ENCODE measurements at regions not wholly inside any gene's neighbourhood (a gene's known extent, or its start where the extent isn't known, plus 50 kb on each side); places are given as distances from the start of the nearest gene placed in this dataset.
"Not testable (repeated sequence)": the region's sequence is repeated elsewhere in the genome, so short reads cannot be mapped to it uniquely, and the experiment has no call there.

DNA sequence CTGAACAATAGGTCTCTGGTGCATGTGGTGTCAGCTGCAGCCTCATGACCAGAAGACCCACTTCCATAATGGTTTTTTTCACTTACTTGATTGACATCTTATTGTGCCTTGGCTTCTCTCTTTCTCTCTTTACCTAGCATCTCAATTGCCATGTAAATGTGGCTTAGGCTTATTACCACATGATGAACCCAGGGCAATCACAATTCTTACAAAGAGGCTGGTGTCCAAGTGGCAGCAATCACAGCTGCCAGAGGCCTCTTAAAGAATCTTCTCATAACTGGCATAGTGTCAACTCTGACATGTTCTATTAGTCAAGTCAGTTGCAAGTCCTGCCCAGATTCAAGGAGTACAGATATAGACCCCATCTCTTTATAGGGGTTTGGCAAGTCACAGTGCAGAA lies 1224.8 kb downstream of the SUCLG1 start:
- DNase-seq (ENCODE audit: low spot score in 2 of 2), result no peak
- Mint-ChIP-seq H3K4me1 (no peaks in the 10 kb centered on the region), H3K27ac (ENCODE audit: low read depth) (no peak overlapping the region), H3K4me3 (no peak overlapping the region), H3K36me3 (ENCODE audit: insufficient read depth) (no peaks in the 10 kb centered on the region), H3K9me3 (peaks cover 24% of the 10 kb centered on the region), H3K27me3 (no peaks in the 10 kb centered on the region)
- ATAC-seq (replicated peaks; ENCODE audit: extremely low read depth, poor library complexity, severe bottlenecking), result no peak

DNA sequence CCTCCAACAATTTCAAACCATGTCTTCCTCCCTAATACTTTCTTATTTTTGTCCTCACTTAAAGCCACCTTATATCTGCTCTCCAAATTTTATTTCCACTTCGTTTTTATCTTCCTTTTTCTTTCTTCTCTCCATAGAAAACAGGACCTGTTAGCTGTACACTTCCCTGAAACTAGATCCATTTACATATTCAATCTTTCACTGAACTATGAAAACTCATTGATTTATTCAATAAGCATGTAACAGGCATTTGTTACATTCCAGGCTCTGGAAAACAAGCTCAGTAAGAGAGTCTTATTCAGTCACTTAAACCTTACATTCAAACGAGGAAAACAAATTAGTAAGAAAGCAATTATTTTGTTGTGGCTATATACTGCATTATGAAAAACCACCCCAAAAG lies 1225.3 kb downstream of the SUCLG1 start:
- H3K9me3 Mint-ChIP-seq, result peaks cover 24% of the 10 kb centered on the region
- H3K27me3 Mint-ChIP-seq, result no peaks in the 10 kb centered on the region
- no peaks in the 10 kb centered on the region for H3K4me1 Mint-ChIP-seq

DNA sequence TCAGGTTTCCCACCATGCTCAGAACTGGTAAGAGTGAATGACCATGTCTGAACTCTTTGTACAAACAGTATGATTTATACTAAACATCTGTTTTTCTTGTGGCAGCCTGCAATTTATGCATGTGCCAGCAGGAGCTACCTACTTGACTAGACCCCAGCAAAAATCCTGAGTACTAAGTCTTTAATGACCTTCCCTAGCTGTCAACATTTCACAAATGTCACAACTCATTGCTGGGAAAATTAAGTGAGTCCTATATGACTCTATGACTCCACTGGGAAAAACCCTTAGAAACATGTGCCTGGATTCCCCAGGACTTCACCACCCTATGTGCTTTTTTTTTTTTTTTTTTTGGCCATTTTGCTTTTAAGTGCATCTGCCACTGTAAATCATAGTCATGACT lies 1225.8 kb downstream of the SUCLG1 start:
- H3K27me3 Mint-ChIP-seq, result no peaks in the 10 kb centered on the region

More for the DNA sequence above, 1225.3 kb downstream of the SUCLG1 start:
- Mint-ChIP-seq H3K4me3 (no peak overlapping the region), H3K36me3 (ENCODE audit: insufficient read depth) (no peaks in the 10 kb centered on the region), H3K27ac (ENCODE audit: low read depth) (no peak overlapping the region)
- ATAC-seq (replicated peaks; ENCODE audit: extremely low read depth, poor library complexity, severe bottlenecking), result no peak
- no peak for DNase-seq (ENCODE audit: low spot score in 2 of 2)

DNA sequence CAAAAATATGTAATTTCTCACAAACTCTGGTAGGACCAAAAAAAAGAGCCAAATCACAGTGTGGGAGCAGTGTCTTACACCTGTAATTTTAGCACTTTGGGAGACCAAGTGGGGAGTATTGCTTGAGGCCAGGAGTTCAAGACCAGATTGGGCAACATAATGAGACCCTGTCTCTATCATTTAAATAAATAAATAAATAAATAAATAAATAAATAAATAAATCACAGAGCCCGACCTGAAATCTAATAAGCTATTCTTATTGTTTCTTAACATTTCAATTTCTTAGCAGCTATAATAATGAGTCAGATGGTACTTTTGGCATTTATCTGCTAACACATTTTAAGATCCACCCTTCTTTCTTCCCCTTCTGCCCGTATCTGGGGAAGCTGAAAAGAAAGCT lies 1229.6 kb downstream of the SUCLG1 start:
- Mint-ChIP-seq H3K4me1 (no peaks in the 10 kb centered on the region), H3K27me3 (no peaks in the 10 kb centered on the region), H3K9me3 (peaks cover 19% of the 10 kb centered on the region), H3K27ac (ENCODE audit: low read depth) (no peak overlapping the region), H3K36me3 (ENCODE audit: insufficient read depth) (no peaks in the 10 kb centered on the region), H3K4me3 (no peak overlapping the region)
- ATAC-seq (replicated peaks; ENCODE audit: extremely low read depth, poor library complexity, severe bottlenecking), result no peak
- no peak for DNase-seq (ENCODE audit: low spot score in 2 of 2)

More for the DNA sequence above, 1225.8 kb downstream of the SUCLG1 start:
- Mint-ChIP-seq H3K36me3 (ENCODE audit: insufficient read depth) (no peaks in the 10 kb centered on the region), H3K4me3 (no peak overlapping the region), H3K4me1 (no peaks in the 10 kb centered on the region), H3K9me3 (peaks cover 24% of the 10 kb centered on the region), H3K27ac (ENCODE audit: low read depth) (no peak overlapping the region)
- DNase-seq (ENCODE audit: low spot score in 2 of 2) (no peak), ATAC-seq (replicated peaks; ENCODE audit: extremely low read depth, poor library complexity, severe bottlenecking) (no peak)

DNA sequence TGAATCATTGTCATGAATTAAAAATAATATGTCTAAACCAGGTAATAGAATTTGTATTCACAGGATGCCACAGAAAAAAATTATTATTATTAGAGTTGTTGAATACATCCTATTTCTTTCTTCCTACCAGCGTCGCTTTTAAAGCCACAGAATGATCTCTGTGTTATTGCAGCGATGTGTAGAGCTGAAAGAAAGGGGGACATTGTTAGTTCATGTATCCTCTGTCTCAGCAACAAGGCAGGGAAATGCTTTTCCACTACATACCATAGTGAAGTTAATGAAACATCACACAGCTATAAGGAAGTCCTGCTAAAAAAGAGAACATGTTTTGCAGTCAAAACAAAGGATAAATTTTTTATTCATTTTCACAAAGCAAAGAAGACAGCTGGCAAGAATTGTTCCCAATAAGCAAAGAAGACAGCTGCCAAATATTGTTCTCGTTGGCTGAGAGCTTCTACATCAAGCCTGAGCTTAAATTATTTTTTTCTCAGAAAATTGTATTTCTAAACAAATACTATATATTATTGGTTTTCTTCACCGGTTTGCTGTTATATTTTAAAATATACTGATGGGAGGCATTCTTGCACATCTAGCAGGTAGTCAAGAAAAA lies 1234.4 kb downstream of the SUCLG1 start:
- no peak for ATAC-seq (replicated peaks; ENCODE audit: extremely low read depth, poor library complexity, severe bottlenecking)

DNA sequence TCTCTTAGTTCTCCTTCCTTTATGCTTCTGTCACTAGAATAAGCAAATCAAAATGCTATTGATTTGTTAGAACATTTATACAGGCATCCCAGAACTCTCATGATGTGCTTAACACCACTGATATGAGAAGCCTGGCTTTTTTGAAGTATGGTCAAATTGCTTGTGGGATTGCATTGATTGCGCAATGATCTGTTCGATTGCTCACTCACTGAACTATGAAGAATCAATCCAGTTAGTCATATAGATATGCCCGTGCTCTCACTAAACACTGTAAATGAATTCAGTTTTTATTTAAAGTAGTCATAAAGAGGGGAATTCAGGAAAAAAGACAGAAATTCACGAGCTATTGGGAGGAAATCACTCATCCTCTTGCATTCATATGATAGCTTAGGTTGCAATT lies 1237.8 kb downstream of the SUCLG1 start:
- no peak overlapping the region for H3K27ac Mint-ChIP-seq (ENCODE audit: low read depth)
- H3K4me1 Mint-ChIP-seq, result no peaks in the 10 kb centered on the region

More for the DNA sequence above, 1234.4 kb downstream of the SUCLG1 start:
- H3K27me3 Mint-ChIP-seq, result no peaks in the 10 kb centered on the region
- no peak overlapping the region for H3K4me3 Mint-ChIP-seq
- H3K36me3 Mint-ChIP-seq (ENCODE audit: insufficient read depth), result no peaks in the 10 kb centered on the region
- H3K4me1 Mint-ChIP-seq, result no peaks in the 10 kb centered on the region
- no peak overlapping the region for H3K27ac Mint-ChIP-seq (ENCODE audit: low read depth)
- DNase-seq (ENCODE audit: low spot score in 2 of 2), result no peak
- peaks cover 16% of the 10 kb centered on the region for H3K9me3 Mint-ChIP-seq

DNA sequence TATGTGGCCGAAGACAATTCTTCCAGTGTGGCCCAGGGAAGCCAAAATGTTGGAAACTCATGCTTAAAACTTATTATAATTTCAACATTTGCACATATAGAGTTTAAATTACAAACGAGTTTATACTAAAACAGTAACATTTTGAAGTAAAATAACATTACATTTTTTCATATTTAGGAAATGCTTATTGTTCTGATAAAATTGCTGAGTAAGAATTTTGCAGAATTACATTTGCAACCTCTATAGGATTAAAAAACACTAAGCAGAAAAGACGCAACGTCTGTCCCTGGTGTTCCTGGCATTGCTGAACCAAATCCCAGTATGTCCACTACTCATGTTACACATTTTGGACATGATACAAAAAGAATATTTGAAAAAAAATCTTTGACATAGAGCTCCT lies 1241.2 kb downstream of the SUCLG1 start:
- Mint-ChIP-seq H3K36me3 (ENCODE audit: insufficient read depth) (no peaks in the 10 kb centered on the region), H3K27me3 (no peaks in the 10 kb centered on the region), H3K27ac (ENCODE audit: low read depth) (no peak overlapping the region), H3K9me3 (peaks cover 18% of the 10 kb centered on the region), H3K4me1 (no peaks in the 10 kb centered on the region), H3K4me3 (no peak overlapping the region)
- ATAC-seq (replicated peaks; ENCODE audit: extremely low read depth, poor library complexity, severe bottlenecking), result no peak
- no peak for DNase-seq (ENCODE audit: low spot score in 2 of 2)

More for the DNA sequence above, 1237.8 kb downstream of the SUCLG1 start:
- ATAC-seq (replicated peaks; ENCODE audit: extremely low read depth, poor library complexity, severe bottlenecking) (no peak), DNase-seq (ENCODE audit: low spot score in 2 of 2) (no peak)
- H3K36me3 Mint-ChIP-seq (ENCODE audit: insufficient read depth), result no peaks in the 10 kb centered on the region
- H3K4me3 Mint-ChIP-seq, result no peak overlapping the region
- no peaks in the 10 kb centered on the region for H3K27me3 Mint-ChIP-seq
- peaks cover 11% of the 10 kb centered on the region for H3K9me3 Mint-ChIP-seq

DNA sequence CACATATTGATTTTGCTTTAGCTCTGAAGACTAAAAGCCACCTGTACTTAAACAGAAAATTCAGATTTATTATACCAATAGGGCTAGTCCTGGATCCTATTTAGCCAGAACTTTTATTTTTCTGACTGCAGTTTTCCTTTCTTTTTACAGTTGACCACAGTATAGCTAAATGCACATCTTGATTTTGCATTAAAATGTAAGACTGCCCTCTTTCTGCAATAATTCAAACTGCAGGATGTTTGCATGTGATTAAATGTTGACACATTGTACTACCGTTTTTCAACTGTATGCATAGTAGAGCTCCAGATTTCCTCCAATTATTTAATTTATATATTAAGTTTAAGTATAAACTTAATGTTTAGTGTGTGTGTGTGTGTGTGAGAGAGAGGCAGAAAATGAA lies 1262.9 kb downstream of the SUCLG1 start:
- no peaks in the 10 kb centered on the region for H3K27me3 Mint-ChIP-seq
- H3K9me3 Mint-ChIP-seq, result peaks cover 6% of the 10 kb centered on the region
- ATAC-seq (replicated peaks; ENCODE audit: extremely low read depth, poor library complexity, severe bottlenecking) (no peak), DNase-seq (ENCODE audit: low spot score in 2 of 2) (no peak)
- no peaks in the 10 kb centered on the region for H3K36me3 Mint-ChIP-seq (ENCODE audit: insufficient read depth)
- H3K4me3 Mint-ChIP-seq, result no peak overlapping the region
- H3K4me1 Mint-ChIP-seq, result no peaks in the 10 kb centered on the region
- H3K27ac Mint-ChIP-seq (ENCODE audit: low read depth), result no peak overlapping the region

DNA sequence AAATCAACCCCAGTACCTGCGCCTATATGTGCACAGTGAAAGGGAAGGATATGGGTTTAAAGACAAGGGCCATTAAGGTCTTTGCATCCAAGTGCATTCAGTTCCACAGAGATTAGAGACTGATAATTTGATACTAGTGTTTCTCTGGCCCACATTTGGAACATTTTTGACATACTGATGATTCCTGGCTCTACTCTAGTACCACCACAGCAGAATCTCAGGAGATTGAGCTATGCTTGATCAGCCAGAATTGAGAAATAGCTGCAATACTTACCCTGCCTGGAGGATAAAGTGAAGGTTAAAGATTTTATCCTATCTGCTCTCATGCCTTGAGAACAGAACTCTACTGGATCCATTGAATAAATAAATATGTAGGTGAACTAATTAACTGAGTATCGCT lies 1267.8 kb downstream of the SUCLG1 start:
- Mint-ChIP-seq H3K27ac (ENCODE audit: low read depth) (no peak overlapping the region), H3K4me3 (no peak overlapping the region), H3K4me1 (no peaks in the 10 kb centered on the region), H3K9me3 (peaks cover 11% of the 10 kb centered on the region), H3K27me3 (no peaks in the 10 kb centered on the region), H3K36me3 (ENCODE audit: insufficient read depth) (no peaks in the 10 kb centered on the region)
- DNase-seq (ENCODE audit: low spot score in 2 of 2) (no peak), ATAC-seq (replicated peaks; ENCODE audit: extremely low read depth, poor library complexity, severe bottlenecking) (no peak)

DNA sequence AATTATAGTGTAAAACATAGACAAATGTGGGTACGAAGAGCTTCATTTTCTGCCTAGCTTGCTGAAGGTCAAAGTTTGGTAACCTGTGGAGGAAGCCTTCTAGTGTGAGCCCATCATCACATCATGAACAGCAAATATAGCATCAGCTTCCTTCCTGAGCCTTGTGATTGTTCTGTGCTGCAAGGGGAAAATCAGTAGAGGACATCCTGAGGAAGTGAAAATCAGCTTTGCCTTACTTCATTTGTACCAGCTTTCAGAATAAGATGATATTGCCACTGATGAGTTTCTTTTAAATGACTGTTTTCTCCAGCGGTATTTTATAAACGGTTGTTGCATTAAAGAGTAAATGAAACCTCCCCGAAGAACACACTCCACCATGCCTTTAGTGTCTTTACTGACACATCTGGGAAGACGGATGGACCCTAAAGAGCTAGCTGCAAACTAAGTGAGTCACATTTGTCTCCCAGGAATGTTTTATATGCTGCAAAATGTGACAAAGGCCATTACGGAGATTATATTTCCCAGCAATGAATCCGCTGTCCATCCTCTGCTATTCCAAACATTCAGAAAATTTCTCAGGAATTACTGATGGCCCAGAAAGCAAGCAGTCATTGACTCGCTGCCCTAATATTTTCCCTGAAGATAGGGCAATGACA lies 1272.8 kb downstream of the SUCLG1 start:
- Mint-ChIP-seq H3K27ac (ENCODE audit: low read depth) (no peak overlapping the region), H3K36me3 (ENCODE audit: insufficient read depth) (no peaks in the 10 kb centered on the region), H3K27me3 (no peaks in the 10 kb centered on the region), H3K4me1 (no peaks in the 10 kb centered on the region), H3K9me3 (peaks cover 12% of the 10 kb centered on the region), H3K4me3 (no peak overlapping the region)
- ATAC-seq (replicated peaks; ENCODE audit: extremely low read depth, poor library complexity, severe bottlenecking) (no peak), DNase-seq (ENCODE audit: low spot score in 2 of 2) (no peak)

DNA sequence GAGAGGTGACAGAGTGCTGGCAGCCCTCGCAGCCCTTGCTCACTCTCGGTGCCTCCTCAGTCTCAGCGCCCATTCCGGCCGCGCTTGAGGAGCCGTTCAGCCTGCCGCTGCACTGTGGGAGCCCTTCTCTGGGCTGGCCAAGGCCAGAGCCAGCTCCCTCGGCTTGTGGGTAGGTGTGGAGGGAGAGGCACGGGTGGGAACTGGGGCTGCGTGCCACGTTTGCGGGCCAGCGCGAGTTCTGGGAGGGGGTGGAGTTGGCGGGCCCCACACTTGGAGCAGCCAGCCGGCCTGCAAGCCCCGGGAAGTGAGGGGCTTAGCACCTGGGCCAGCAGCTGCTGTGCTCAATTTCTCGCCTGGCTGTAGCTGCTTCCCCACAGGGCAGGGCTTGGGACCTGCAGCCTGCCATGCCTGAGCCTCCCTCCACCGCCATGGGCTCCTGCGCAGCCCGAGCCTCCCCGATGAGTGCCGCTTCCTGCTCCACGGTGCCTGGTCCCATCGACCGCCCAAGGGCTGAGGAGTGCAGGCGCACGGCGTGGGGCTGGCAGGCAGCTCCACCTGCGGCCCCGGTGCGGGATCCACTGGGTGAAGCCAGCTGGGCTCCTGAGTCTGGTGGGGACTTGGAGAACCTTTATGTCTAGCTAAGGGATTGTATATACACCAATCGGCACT lies 1278.1 kb downstream of the SUCLG1 start:
- not testable (repeated sequence) for H3K9me3 Mint-ChIP-seq; H3K4me3 Mint-ChIP-seq; H3K4me1 Mint-ChIP-seq; ATAC-seq (replicated peaks; ENCODE audit: extremely low read depth, poor library complexity, severe bottlenecking); H3K27ac Mint-ChIP-seq (ENCODE audit: low read depth); DNase-seq (ENCODE audit: low spot score in 2 of 2); H3K36me3 Mint-ChIP-seq (ENCODE audit: insufficient read depth); H3K27me3 Mint-ChIP-seq

DNA sequence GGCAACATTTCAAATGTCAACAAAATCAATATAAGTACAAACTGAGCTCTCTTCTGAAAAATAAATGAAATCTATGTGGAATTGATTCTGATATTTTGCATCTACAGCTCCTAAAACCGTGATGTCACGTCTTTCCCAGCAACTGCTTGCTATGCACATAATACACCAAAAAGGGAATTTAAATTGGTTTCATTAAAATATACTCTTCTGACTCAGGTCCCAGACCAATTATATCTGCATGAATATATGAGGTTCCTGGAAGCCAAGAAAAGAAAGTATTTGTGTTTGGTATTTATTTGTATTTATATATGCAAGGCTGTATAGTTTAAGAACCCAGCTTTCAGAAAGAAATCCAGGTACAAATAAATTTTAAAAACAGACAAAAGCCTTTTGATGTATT lies 1282.5 kb downstream of the SUCLG1 start:
- ATAC-seq (replicated peaks; ENCODE audit: extremely low read depth, poor library complexity, severe bottlenecking), result no peak
- no peak overlapping the region for H3K4me3 Mint-ChIP-seq
- DNase-seq (ENCODE audit: low spot score in 2 of 2), result no peak
- H3K36me3 Mint-ChIP-seq (ENCODE audit: insufficient read depth), result no peaks in the 10 kb centered on the region
- no peaks in the 10 kb centered on the region for H3K4me1 Mint-ChIP-seq
- no peak overlapping the region for H3K27ac Mint-ChIP-seq (ENCODE audit: low read depth)
- H3K9me3 Mint-ChIP-seq, result peaks cover 4% of the 10 kb centered on the region
- no peaks in the 10 kb centered on the region for H3K27me3 Mint-ChIP-seq

DNA sequence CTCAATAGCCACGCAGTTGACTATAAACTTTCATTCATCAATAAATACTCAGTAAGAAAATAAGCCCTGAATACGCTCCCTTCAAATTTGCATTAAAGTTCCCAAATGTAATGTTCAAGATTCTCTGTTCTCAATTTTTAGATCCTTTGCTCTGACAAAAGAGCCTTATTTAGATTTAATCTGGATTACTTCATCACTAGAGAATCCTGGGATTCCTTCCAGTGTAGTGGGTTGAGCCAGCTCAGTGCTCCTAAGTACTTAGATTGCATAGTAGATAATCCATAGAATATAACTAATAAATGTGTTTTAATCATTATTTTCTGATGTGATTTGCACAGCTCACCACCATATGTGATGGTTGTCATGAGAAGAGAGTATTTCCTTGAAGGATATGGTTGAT lies 1286.2 kb downstream of the SUCLG1 start:
- H3K27me3 Mint-ChIP-seq, result no peaks in the 10 kb centered on the region
- no peak overlapping the region for H3K27ac Mint-ChIP-seq (ENCODE audit: low read depth)
- H3K9me3 Mint-ChIP-seq, result peaks cover 10% of the 10 kb centered on the region
- ATAC-seq (replicated peaks; ENCODE audit: extremely low read depth, poor library complexity, severe bottlenecking) (no peak), DNase-seq (ENCODE audit: low spot score in 2 of 2) (no peak)
- no peaks in the 10 kb centered on the region for H3K4me1 Mint-ChIP-seq
- no peaks in the 10 kb centered on the region for H3K36me3 Mint-ChIP-seq (ENCODE audit: insufficient read depth)
- no peak overlapping the region for H3K4me3 Mint-ChIP-seq

Data from central memory CD8-positive, alpha-beta T cell (primary cell).